ENCODE measurements at regions not wholly inside any gene's neighbourhood (a gene's known extent, or its start where the extent isn't known, plus 50 kb on each side); places are given as distances from the start of the nearest gene placed in this dataset.

- no peaks in the 10 kb centered on the region for H3K36me3 ChIP-seq (ENCODE audit: insufficient read depth, low read length)
- no peak overlapping the region for H3K4me3 ChIP-seq (ENCODE audit: low read length)
- H3K9me3 ChIP-seq (ENCODE audit: low read length) = no peaks in the 10 kb centered on the region
- H3K27me3 ChIP-seq (ENCODE audit: insufficient read depth, low read length) = no peaks in the 10 kb centered on the region
- H2AFZ ChIP-seq (ENCODE audit: low read depth, low read length) = no peak overlapping the region
- peaks cover 13% of the 10 kb centered on the region for H3K4me1 ChIP-seq (ENCODE audit: insufficient read depth, low read length)
Measured at GRCh38 chr4:165718660-165719059, 154.4 kb upstream of the TLL1 start.

DNA sequence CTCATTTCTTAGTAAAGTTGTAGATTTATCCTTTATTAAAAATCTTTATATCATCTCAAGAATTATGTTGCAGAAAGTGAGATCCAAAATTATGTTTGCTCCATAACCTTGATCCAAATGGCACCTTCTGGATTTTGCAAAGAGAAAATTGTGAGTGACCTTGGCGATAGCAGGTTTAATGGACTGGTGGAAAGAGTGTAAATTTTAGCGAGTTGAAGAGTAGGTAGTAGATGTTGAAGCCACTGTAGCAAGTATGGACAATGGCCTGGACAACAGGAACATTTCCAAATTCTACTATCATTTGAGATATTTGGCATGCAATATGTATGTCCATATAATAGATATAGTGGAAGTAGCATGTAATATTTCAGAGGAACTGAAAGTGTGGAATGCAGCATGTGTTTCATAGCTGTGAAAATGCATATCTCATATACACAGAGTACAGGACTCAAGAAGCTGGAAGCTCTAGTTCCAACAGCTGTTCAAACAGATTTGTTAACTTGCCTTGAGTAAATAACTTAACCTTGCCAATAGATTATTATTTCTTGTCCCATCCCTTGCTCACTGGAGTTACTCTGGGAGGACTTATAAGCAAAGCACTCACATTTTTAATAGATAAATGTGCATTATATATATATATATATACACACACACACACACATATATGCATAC is 152.5 kb upstream of the TLL1 start:
- no peak overlapping the region for H3K4me3 ChIP-seq (ENCODE audit: low read length)
- peaks cover 15% of the 10 kb centered on the region for H3K4me1 ChIP-seq (ENCODE audit: insufficient read depth, low read length)
- no peaks in the 10 kb centered on the region for H3K27me3 ChIP-seq (ENCODE audit: insufficient read depth, low read length)
- H3K36me3 ChIP-seq (ENCODE audit: insufficient read depth, low read length) = no peaks in the 10 kb centered on the region
- no peak overlapping the region for H2AFZ ChIP-seq (ENCODE audit: low read depth, low read length)
- no peaks in the 10 kb centered on the region for H3K9me3 ChIP-seq (ENCODE audit: low read length)

DNA sequence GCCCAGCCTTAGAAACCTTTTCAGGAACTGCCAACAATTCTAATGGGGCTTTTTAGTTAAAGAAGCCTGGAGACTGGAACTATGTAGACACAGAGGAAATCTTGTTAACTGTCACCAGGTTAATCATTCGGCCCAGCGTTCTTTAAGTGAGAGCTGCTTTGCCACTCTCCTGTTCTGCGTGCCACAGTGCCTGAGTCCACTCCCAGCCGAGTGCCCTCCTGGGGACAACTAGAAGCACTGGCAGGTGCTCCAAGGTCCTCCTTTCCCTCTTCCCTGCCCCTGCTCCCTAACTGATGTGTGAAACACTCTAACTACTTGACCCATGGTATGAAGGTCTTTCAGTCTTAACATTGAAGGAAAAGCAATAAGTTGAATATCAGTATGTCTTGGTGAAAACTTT is 151.2 kb upstream of the TLL1 start:
- Histone ChIP-seq H2AFZ (ENCODE audit: low read depth, low read length) (no peak overlapping the region), H3K36me3 (ENCODE audit: insufficient read depth, low read length) (no peaks in the 10 kb centered on the region), H3K4me3 (ENCODE audit: low read length) (no peak overlapping the region), H3K9me3 (ENCODE audit: low read length) (no peaks in the 10 kb centered on the region), H3K27me3 (ENCODE audit: insufficient read depth, low read length) (no peaks in the 10 kb centered on the region), H3K4me1 (ENCODE audit: insufficient read depth, low read length) (peaks cover 15% of the 10 kb centered on the region)

- Histone ChIP-seq H2AFZ (ENCODE audit: low read depth, low read length) (no peak overlapping the region), H3K4me3 (ENCODE audit: low read length) (no peak overlapping the region), H3K4me1 (ENCODE audit: insufficient read depth, low read length) (peaks cover 15% of the 10 kb centered on the region), H3K9me3 (ENCODE audit: low read length) (no peaks in the 10 kb centered on the region), H3K36me3 (ENCODE audit: insufficient read depth, low read length) (no peaks in the 10 kb centered on the region), H3K27me3 (ENCODE audit: insufficient read depth, low read length) (no peaks in the 10 kb centered on the region)
Measured at GRCh38 chr4:165723051-165723795, 149.8 kb upstream of the TLL1 start.

- Histone ChIP-seq H3K4me3 (ENCODE audit: low read length) (no peak overlapping the region), H3K27me3 (ENCODE audit: insufficient read depth, low read length) (no peaks in the 10 kb centered on the region), H3K9me3 (ENCODE audit: low read length) (no peaks in the 10 kb centered on the region), H3K36me3 (ENCODE audit: insufficient read depth, low read length) (no peaks in the 10 kb centered on the region), H3K4me1 (ENCODE audit: insufficient read depth, low read length) (peaks cover 15% of the 10 kb centered on the region), H2AFZ (ENCODE audit: low read depth, low read length) (no peak overlapping the region)
Measured at GRCh38 chr4:165724786-165725185, 148.3 kb upstream of the TLL1 start.

- Histone ChIP-seq H3K27me3 (ENCODE audit: insufficient read depth, low read length) (no peaks in the 10 kb centered on the region), H2AFZ (ENCODE audit: low read depth, low read length) (no peak overlapping the region), H3K9me3 (ENCODE audit: low read length) (no peaks in the 10 kb centered on the region), H3K4me1 (ENCODE audit: insufficient read depth, low read length) (peaks cover 15% of the 10 kb centered on the region), H3K4me3 (ENCODE audit: low read length) (no peak overlapping the region), H3K36me3 (ENCODE audit: insufficient read depth, low read length) (no peaks in the 10 kb centered on the region)
Measured at GRCh38 chr4:165725352-165725751, 147.7 kb upstream of the TLL1 start.

DNA sequence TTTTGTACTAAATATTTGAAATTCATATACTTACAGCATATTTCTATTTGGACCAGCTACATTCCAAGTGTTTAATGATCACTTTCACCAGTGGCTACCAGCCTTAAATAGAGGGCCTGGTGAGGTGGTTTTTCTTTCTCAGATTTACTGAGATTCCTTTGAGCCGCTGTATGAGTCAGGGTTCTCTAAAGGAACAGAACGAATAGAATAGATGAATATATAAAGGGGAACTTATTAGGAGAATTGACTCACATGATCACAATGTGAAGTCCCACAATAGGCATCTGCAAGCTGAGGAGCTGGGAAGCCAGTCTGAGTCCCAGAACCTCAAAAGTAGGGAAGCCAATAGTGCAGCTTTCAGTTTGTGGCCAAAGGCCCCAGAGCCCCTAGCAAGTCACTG is 146.2 kb upstream of the TLL1 start:
- Histone ChIP-seq H3K9me3 (ENCODE audit: low read length) (no peaks in the 10 kb centered on the region), H2AFZ (ENCODE audit: low read depth, low read length) (no peak overlapping the region), H3K36me3 (ENCODE audit: insufficient read depth, low read length) (no peaks in the 10 kb centered on the region), H3K27me3 (ENCODE audit: insufficient read depth, low read length) (no peaks in the 10 kb centered on the region), H3K4me3 (ENCODE audit: low read length) (no peak overlapping the region), H3K4me1 (ENCODE audit: insufficient read depth, low read length) (peaks cover 15% of the 10 kb centered on the region)

DNA sequence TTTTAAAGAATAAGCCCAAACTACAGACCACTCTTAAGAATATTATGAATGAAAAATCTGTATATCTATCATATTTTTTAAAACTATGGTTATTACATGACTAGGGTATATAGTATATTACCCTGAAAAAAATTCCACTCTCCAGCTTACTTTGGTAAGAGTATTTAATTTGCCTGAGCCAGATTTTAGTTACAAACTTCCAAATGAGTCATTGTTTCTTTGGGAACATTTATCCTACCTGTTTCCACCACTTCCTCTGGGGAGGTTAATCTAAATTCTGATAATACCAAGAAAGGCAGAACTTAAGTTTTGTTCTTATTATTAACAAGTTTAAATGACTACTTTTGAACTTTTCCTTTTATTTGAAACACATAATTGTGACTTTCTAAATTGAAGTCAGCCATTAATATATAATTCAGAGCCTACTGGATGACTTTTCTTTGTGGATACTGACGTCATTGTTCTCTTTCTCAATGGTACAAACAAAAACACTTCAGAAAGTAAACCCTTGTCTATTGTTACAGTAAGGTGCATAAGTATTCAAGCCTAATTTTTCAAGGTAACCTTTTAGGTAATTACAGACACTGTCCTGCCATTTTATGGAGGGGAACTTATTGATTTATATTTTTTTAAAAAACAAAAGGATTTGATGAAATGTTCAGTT is 135.6 kb upstream of the TLL1 start:
- Histone ChIP-seq H3K4me3 (ENCODE audit: low read length) (no peak overlapping the region), H3K9me3 (ENCODE audit: low read length) (no peaks in the 10 kb centered on the region), H3K36me3 (ENCODE audit: insufficient read depth, low read length) (no peaks in the 10 kb centered on the region), H3K27me3 (ENCODE audit: insufficient read depth, low read length) (no peaks in the 10 kb centered on the region), H3K4me1 (ENCODE audit: insufficient read depth, low read length) (no peaks in the 10 kb centered on the region), H2AFZ (ENCODE audit: low read depth, low read length) (no peak overlapping the region)

- no peaks in the 10 kb centered on the region for H3K4me1 ChIP-seq (ENCODE audit: insufficient read depth, low read length)
- H3K36me3 ChIP-seq (ENCODE audit: insufficient read depth, low read length) = no peaks in the 10 kb centered on the region
- H3K27me3 ChIP-seq (ENCODE audit: insufficient read depth, low read length) = no peaks in the 10 kb centered on the region
- H2AFZ ChIP-seq (ENCODE audit: low read depth, low read length) = no peak overlapping the region
- no peaks in the 10 kb centered on the region for H3K9me3 ChIP-seq (ENCODE audit: low read length)
- H3K4me3 ChIP-seq (ENCODE audit: low read length) = no peak overlapping the region
Measured at GRCh38 chr4:165738571-165738970, 134.5 kb upstream of the TLL1 start.

DNA sequence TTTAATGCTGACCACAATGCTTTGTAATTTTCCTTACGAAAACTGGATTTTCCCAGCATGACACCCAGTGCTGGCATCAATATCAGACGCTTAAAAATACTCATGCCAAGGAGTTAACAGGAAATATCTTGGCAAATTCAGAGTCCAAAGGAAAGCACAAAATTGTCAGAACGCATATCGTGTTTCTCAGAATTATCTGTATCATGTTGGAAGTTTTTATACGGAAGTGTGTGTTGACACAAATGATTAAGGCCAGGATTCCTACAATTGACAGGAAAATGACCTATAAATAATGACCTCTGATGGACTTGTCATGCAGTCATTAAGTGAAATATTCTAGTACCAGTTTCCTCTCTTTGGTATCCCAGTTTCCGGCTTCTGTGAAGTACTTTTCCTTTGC is 132.1 kb upstream of the TLL1 start:
- Histone ChIP-seq H3K4me3 (ENCODE audit: low read length) (no peak overlapping the region), H3K9me3 (ENCODE audit: low read length) (no peaks in the 10 kb centered on the region), H3K27me3 (ENCODE audit: insufficient read depth, low read length) (no peaks in the 10 kb centered on the region), H3K36me3 (ENCODE audit: insufficient read depth, low read length) (no peaks in the 10 kb centered on the region), H3K4me1 (ENCODE audit: insufficient read depth, low read length) (no peaks in the 10 kb centered on the region), H2AFZ (ENCODE audit: low read depth, low read length) (no peak overlapping the region)

- no peaks in the 10 kb centered on the region for H3K4me1 ChIP-seq (ENCODE audit: insufficient read depth, low read length)
- H2AFZ ChIP-seq (ENCODE audit: low read depth, low read length) = no peak overlapping the region
- no peaks in the 10 kb centered on the region for H3K36me3 ChIP-seq (ENCODE audit: insufficient read depth, low read length)
- H3K9me3 ChIP-seq (ENCODE audit: low read length) = no peaks in the 10 kb centered on the region
- H3K4me3 ChIP-seq (ENCODE audit: low read length) = no peak overlapping the region
- H3K27me3 ChIP-seq (ENCODE audit: insufficient read depth, low read length) = no peaks in the 10 kb centered on the region
Measured at GRCh38 chr4:165743422-165743821, 129.6 kb upstream of the TLL1 start.

GRCh38 chr4:165744370-165744769 is 128.7 kb upstream of the TLL1 start:
- no peaks in the 10 kb centered on the region for H3K4me1 ChIP-seq (ENCODE audit: insufficient read depth, low read length)
- no peak overlapping the region for H3K4me3 ChIP-seq (ENCODE audit: low read length)
- no peak overlapping the region for H2AFZ ChIP-seq (ENCODE audit: low read depth, low read length)
- H3K36me3 ChIP-seq (ENCODE audit: insufficient read depth, low read length) = no peaks in the 10 kb centered on the region
- H3K27me3 ChIP-seq (ENCODE audit: insufficient read depth, low read length) = no peaks in the 10 kb centered on the region
- H3K9me3 ChIP-seq (ENCODE audit: low read length) = no peaks in the 10 kb centered on the region

- no peaks in the 10 kb centered on the region for H3K27me3 ChIP-seq (ENCODE audit: insufficient read depth, low read length)
- H2AFZ ChIP-seq (ENCODE audit: low read depth, low read length) = no peak overlapping the region
- no peak overlapping the region for H3K4me3 ChIP-seq (ENCODE audit: low read length)
- no peaks in the 10 kb centered on the region for H3K36me3 ChIP-seq (ENCODE audit: insufficient read depth, low read length)
- H3K9me3 ChIP-seq (ENCODE audit: low read length) = no peaks in the 10 kb centered on the region
- H3K4me1 ChIP-seq (ENCODE audit: insufficient read depth, low read length) = no peaks in the 10 kb centered on the region
Measured at GRCh38 chr4:165748321-165748720, 124.7 kb upstream of the TLL1 start.

Measured in neuron (in vitro differentiated cells).